ENCODE measurements at regions not wholly inside any gene's neighbourhood (a gene's known extent, or its start where the extent isn't known, plus 50 kb on each side); places are given as distances from the start of the nearest gene placed in this dataset.

GRCh38 chr1:177798614-177799013 lies 171.2 kb downstream of the SEC16B start:
- TF ChIP-seq, protein P1, sequence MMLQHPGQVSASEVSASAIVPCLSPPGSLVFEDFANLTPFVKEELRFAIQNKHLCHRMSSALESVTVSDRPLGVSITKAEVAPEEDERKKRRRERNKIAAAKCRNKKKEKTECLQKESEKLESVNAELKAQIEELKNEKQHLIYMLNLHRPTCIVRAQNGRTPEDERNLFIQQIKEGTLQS (IDR thresholded peaks at IDR 0.05) = no peak
- TF ChIP-seq CTCF (IDR thresholded peaks at IDR 0.05; ENCODE audit: low read depth, low read length, missing input control) (no peak), JUND (IDR thresholded peaks at IDR 0.05) (no peak), RAD21 (IDR thresholded peaks at IDR 0.05) (no peak), YY1 (IDR thresholded peaks at IDR 0.05) (no peak), GABPA (IDR thresholded peaks at IDR 0.05 in 1 of 2, conservative IDR thresholded peaks at IDR 0.05 in 1 of 2) (no peak), REST (IDR thresholded peaks at IDR 0.05) (no peak)
